Kidney (tissue), 13 donors: ENCODE measurements at regions not wholly inside any gene's neighbourhood (a gene's known extent, or its start where the extent isn't known, plus 50 kb on each side); places are given as distances from the start of the nearest gene placed in this dataset.

Source experiments
- DNase-seq, 5 donors: peaks; one replicate each; pipeline ENCODE4 v3.0.0-alpha.2; 2013 to 2020
- FAIRE-seq: peaks from 2 replicates; lab custom pipeline; 2012; peaks lifted over from hg19 to GRCh38; lab: Jason Lieb, UNC
- H3K27ac ChIP-seq, 2 donors: one replicate each; pipeline ENCODE4 v1.7.0; 2013; ENCODE audit warnings: low read depth in 2 of 2, low read length in 2 of 2, inconsistent platforms in 1 of 2
- H3K27me3 ChIP-seq: one replicate; pipeline ENCODE4 v1.7.1; 2013; ENCODE audit warnings: low read length, inconsistent platforms; ENCODE audit not compliant: control insufficient read depth, insufficient read depth
- H3K36me3 ChIP-seq, 3 donors: one replicate each; pipeline versions ENCODE4 v1.7.0 to v1.7.1; 2013; ENCODE audit warnings: low read length in 3 of 3, control low read depth in 1 of 3, inconsistent platforms in 1 of 3; ENCODE audit not compliant: insufficient read depth in 3 of 3, control insufficient read depth in 2 of 3
- H3K4me1 ChIP-seq, 3 donors: one replicate each; pipeline versions ENCODE4 v1.7.0 to v1.7.1; 2013; ENCODE audit warnings: low read length in 3 of 3, inconsistent platforms in 1 of 3, low read depth in 1 of 3; ENCODE audit not compliant: control insufficient read depth in 2 of 3, insufficient read depth in 2 of 3
- H3K4me3 ChIP-seq, 3 donors: one replicate each; pipeline versions ENCODE4 v1.7.0 to v1.8.1; 2013; ENCODE audit warnings: low read length in 3 of 3, control low read depth in 1 of 3, inconsistent platforms in 1 of 3
- H3K9ac ChIP-seq, 3 donors: one replicate each; pipeline versions ENCODE4 v1.7.0 to v1.7.1; 2013; ENCODE audit warnings: low read length in 3 of 3, control low read depth in 1 of 3, inconsistent platforms in 1 of 3
- H3K9me3 ChIP-seq, 3 donors: one replicate each; pipeline versions ENCODE4 v1.7.0 to v1.7.1; 2013; ENCODE audit warnings: low read length in 3 of 3, control low read depth in 1 of 3, inconsistent platforms in 1 of 3; ENCODE audit not compliant: control insufficient read depth in 2 of 3, insufficient read depth in 1 of 3
- CTCF ChIP-seq: IDR thresholded peaks from 3 replicates; pipeline ENCODE4 v1.5.1; 2012; ENCODE audit warnings: mild to moderate bottlenecking, moderate library complexity, borderline replicate concordance; ENCODE audit not compliant: insufficient read depth; ENCODE audit errors: extremely low read depth
- intact Hi-C: fragments of 100-400 bp; cut with DNase I; formaldehyde crosslinking; loops from one replicate; pipeline ENCODE4 v1.11.1; 2022
- donor health status: control.
- donor health status: control.
- donor health status: control.
- donor health status: control.
- donor health status: control.
- donor health status: DM: yes; HTN: yes; CAD: no.
- donor health status: Normal renal cell carcinoma (clear cell type).

- FAIRE-seq (no peak), DNase-seq (no peak)
- TF ChIP-seq CTCF = no peak
- Histone ChIP-seq H3K27me3 (no peaks in the 10 kb centered on the region), H3K36me3 (no peaks in the 10 kb centered on the region), H3K9me3 (no peaks in the 10 kb centered on the region), H3K4me1 (no peaks in the 10 kb centered on the region), H3K27ac (no peak overlapping the region), H3K9ac (no peak overlapping the region), H3K4me3 (no peak overlapping the region)
- intact Hi-C loops = no loop called here
These were observed 341.1 kb downstream of the RAPGEF2 start for GRCh38 chr4:159443975-159444374.

DNA sequence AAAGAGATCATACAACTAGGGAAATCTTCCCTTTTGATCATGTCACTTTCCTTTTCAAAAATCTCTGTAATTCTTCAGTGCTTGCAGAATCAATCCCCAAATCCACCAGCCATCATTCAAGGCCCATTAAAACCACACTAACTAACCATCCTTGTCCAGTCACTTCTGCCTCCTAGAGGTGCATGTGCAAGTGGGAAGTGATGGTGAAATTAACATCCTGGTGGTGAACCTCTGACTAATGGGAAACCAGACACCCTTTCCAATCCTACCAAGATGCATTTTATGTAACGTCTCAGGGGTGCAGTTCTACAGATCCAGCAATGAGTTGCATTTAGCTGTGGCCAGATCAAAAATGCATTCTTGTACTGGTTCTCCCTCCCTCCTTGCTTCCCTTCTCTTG, 341.8 kb downstream of the RAPGEF2 start:
- no peak for TF ChIP-seq CTCF
- FAIRE-seq = no peak
- Histone ChIP-seq H3K4me1 (no peaks in the 10 kb centered on the region), H3K27me3 (no peaks in the 10 kb centered on the region), H3K9ac (no peak overlapping the region), H3K27ac (no peak overlapping the region), H3K36me3 (no peaks in the 10 kb centered on the region), H3K9me3 (no peaks in the 10 kb centered on the region), H3K4me3 (no peak overlapping the region)
- intact Hi-C loops = no loop called here
- DNase-seq = no peak

DNA sequence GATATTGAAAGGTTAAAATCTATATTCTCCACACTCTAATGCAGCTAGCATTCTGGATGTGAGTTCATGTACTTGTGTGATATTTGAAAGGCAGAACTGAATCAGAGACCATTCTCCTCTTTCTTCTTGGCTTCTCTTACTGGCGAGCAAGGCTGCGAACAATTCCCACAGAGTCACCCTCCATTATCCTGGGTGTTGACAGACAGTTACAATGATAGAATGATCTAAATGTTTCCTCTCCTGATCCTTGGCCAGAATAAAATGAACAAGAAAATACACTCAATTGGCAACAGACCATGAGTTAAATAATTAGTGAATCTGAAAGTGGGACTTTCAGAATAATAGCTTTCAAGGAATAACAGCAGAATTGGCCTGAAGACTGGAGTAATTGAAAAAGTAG, 342.8 kb downstream of the RAPGEF2 start:
- no peak overlapping the region for H3K4me3 ChIP-seq
- intact Hi-C loops = no loop called here
- FAIRE-seq = no peak

More for the DNA sequence above, 342.8 kb downstream of the RAPGEF2 start:
- H3K27me3 ChIP-seq = no peaks in the 10 kb centered on the region
- no peak for TF ChIP-seq CTCF
- H3K36me3 ChIP-seq = no peaks in the 10 kb centered on the region
- H3K4me1 ChIP-seq = no peaks in the 10 kb centered on the region
- H3K27ac ChIP-seq = no peak overlapping the region
- no peak overlapping the region for H3K9ac ChIP-seq
- DNase-seq = no peak
- H3K9me3 ChIP-seq = no peaks in the 10 kb centered on the region
